Left renal cortex interstitium (tissue), 4 donors: ENCODE measurements at regions not wholly inside any gene's neighbourhood (a gene's known extent, or its start where the extent isn't known, plus 50 kb on each side); places are given as distances from the start of the nearest gene placed in this dataset.
"Not testable (repeated sequence)": the region's sequence is repeated elsewhere in the genome, so short reads cannot be mapped to it uniquely, and the experiment has no call there.

Experiments
- DNase-seq, 4 donors: peaks; one replicate each; pipeline ENCODE4 v3.0.0-alpha.2; 2013; ENCODE audit warnings: low read depth in 4 of 4, low spot score in 2 of 4, missing footprints in 1 of 4

DNA sequence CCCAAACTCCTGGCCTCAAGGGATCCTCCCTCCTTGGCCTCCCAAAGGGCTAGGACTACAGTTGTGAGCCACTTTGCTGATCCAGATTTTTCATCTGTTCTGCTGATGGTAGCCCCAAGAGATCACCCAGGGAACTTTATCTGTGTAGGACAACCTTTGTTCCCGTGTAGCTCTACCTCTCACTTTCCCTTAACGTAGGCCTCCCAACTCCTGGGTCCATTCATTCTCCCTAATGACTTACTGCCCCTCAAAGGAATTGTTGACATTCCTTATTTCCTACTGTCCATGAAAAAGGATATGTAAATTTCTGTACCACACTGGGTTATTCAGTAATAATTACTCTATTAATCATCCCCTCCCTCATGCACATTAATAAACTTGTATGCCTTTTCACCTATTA is 51.0 kb upstream of the PHF24 start:
- DNase-seq = no peak

DNA sequence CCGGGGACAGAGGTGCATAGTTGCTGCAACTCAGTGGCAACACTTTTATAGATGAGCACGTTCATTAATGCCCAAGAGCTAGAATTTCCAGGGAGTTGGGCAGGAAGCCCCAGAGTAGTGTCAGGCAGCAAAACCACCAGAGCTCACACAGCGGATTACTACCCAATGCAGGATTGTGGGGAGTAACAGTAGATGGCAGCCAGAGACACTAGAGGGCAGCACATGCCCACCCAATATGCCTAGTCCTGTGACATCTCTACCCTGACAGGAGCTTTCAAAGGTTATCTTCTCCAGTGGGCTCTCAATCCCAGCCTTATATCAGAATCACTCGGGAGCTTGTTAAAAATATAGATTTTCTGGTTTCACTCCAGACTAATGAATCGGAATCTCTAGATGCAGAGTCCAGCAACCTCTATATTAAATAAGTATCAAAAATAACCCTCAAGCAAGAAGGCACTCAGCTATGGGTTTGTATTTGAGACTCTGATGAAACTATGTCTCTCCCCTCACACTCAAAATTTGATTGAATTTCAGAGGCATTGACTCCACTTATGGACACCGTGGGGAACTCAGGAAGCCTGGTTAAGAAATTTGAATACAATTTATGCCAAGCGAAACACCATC is 58.4 kb upstream of the PHF24 start:
- peak; percentile 29 to 69 (median 38) for DNase-seq

GRCh38 chr9:34898846-34899245 is 59.2 kb upstream of the PHF24 start:
- no peak for DNase-seq

- no peak for DNase-seq
Observed at GRCh38 chr9:34896112-34896511, 62.0 kb upstream of the PHF24 start.

DNA sequence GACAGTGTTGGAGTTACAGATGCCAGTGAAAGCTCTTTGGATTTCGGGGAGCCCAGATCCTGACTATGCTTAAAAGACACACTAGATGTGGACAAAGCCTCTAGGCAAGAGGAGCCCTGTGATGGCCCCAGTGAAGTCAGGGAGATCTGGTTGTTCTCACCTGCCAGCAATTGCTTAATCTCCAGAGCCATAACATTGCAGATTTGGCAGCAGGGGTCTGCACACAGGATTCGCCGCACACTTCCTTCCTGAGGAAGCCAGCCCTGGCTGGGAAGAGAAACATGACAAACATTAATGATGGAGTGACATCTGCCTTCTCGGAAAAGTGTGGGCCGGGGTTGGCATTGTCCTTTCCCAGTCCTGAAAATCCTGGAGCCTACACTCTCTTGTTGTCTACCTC is 65.2 kb upstream of the PHF24 start:
- DNase-seq = no peak

DNA sequence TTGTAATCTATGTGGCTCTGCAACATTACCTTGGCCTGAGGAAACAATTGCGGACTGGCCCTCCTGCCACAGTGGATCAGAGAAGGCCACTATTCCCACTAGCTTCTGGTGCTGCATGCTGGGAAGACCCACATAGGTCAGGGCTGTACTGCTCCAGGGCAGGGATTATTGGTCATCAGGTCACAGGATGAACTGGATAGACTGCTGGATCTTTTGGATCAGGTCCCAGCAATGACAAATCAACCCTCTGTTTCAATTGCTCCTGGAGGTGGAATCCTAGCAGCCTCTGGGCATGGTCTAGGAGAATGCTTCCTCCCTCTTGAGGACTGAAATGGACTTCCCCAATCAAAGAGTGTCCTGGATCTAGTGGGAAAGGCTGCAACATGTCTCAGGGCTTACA is 66.7 kb upstream of the PHF24 start:
- no peak for DNase-seq

DNA sequence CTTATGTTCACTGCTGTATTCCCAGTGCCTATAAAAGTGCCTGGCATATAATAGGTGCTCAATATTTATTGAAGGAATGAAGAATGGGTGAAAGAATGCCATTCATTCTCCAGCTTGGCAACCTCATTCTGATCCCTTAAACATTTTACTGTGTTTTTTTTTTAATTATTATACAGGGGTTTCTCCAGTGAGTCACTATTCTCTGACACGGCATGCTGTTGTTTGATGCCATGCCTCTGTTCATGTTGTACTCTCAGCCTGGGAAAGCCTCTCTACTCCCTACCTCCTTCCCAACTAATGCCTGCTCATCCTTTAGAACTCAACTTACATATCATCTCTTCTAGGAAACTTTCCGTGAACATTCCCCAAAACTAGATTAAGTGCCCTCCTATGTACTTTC is 70.2 kb upstream of the PHF24 start:
- no peak for DNase-seq

GRCh38 chr9:34884747-34885189 is 73.3 kb upstream of the PHF24 start:
- DNase-seq = no peak

DNA sequence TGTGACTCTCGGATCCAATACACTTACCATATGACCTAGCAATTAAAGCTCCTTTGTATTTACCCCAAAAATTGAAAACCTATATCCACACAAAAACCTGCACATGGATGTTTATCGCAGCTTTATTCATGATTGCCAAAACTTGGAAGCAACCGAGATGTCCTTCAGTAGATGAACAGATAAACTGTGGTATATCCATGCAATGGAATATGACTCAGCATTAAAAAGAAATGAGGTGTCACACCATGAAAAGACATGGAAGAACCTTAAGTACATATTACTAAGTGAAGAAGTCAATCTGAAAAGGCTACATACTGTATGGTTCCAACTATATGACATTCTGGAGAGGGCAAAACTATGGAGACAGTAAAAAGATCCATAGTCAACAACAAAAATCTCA is 82.0 kb upstream of the PHF24 start:
- DNase-seq = no peak

DNA sequence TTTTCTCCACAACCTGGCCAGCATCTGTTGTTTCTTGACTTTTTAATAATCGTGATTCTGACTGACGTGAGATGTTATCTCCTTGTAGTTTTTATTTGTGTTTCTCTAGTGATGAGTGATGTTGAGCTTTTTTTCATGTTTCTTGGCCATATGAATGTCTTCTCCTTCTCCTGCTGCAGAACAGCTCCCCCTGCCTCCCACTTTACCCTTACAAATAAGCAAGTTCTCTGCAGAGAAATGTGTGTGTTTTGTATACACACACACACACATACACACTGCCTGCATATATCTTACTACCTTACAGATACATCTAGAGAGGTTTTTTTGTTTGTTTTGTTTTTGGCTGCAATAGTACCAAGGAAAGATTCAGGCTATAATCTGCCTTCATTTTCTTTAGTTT is 88.7 kb upstream of the PHF24 start:
- DNase-seq = peak in 1 of 4 donors; percentile 2

- DNase-seq = no peak
Observed at GRCh38 chr9:34866614-34867013, 91.5 kb upstream of the PHF24 start.

DNA sequence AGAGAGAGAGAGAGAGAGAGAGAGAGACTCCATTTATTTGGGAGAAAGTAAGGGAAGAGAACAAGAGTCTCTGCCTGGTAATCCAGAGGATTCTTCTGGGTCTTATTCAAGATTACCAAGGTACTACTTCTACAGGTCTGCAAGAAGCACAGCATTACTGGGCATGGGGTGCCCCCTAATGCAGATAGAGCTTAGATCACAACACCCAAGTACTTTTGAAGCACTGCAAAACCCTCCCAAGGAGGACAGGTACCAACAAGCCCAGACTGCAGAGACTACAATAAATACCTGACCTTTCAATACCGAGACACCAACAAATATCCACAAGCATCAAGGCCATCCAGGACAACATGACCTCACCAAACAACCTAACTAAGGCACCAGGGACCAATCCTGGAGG is 94.7 kb upstream of the PHF24 start:
- DNase-seq = no peak

- DNase-seq = no peak
Observed at GRCh38 chr9:34862836-34863235, 95.2 kb upstream of the PHF24 start.

DNA sequence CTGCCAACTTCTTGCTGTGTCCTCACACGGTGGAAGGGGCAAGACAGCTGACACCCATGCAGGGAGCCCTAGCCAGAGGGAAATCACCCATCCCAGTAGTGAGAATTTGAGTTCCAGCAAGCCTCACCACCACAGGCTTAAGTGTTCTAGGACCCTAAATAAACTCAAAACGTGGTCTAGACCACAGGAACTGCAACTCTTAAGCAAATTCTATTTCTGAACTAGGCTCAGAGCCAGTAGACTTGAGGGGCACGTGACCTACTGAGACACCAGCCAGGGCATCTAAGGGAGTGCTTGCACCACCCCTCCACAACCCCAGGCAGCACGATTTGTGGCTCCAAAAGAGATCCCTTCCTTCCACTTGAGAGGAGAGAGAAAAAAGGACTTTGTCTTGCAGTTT is 96.0 kb upstream of the PHF24 start:
- DNase-seq = no peak

DNA sequence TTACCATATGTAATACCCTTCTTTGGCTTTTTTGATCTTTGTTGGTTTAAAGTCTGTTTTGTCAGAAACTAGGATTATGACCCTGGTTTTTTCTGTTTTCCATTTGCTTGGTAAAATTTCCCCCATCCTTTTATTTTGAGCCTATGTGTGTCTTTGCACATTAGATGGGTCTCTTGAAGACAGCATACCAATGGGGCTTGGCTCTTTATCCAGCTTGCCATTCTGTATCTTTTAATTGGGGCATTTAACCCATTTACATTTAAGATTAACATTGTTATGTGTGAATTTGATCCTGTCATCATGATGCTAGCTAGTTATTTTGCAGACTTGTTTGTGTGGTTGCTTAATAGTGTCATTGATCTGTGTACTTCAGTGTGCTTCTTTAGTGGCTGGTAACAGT is 103.1 kb upstream of the PHF24 start:
- not testable (repeated sequence) for DNase-seq

DNA sequence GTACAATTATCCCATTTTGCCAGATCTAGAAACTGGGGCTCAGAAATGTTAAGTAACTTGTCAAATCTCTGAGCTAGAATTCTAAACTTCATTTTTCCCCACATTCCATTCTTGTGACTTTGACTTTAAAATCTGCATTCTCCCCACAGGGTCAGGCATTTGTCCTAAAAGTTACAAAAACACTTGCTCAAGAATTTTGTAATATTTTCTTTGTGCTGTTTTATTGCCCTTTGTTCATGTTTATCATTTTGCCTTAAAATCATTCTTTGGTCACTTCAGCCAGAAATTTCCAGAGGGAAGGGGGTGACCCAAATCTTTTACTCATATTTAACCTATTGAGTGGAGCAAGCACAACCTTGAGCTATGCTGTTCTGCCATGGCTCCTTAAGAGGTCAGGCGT is 120.1 kb upstream of the CCL21 start:
- DNase-seq = no peak

DNA sequence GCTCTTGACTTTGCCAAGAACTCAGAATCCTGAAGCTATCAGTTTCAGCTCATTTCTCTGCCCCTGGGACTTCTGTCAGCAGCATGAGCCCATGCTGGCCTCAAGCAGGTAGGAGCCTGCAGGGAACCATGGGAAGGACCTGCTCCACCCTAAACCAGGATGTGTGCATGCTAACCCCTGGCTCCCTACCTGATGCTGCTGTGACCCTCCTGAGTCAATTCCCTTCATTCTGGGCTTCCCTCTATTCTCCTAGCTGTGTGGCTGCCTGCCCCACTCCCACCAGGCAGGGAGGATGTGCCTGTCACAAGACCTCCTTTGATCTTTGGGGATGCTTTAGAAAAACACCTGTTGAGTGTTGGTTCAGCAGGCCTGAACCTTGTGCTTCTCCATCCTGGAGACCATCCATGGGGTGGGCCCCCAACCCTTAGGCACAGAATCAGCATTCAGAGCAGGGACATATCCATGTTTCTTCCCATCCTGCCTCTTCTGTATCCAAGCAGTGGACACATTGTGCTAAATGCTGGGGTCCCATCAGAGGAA is 117.1 kb upstream of the CCL21 start:
- DNase-seq = no peak

DNA sequence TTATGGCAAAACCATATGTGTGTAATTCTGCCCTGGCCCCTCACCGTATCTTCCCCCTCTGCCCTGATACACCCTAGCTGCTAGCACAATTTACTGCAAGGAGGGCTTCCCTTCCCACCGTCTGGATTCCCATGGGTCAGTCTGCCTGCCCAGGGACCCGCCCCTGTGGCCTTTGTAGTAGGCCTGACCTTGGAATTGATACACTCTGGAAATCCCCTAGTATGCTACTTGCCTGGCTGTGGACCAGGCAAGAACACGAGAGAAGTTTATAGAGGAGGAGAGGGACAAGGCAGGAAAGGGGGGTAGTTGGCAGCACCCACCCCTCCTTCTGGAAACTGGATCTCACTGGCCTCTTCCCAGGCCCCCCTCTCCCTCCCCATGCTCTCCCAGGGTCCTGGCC is 115.8 kb upstream of the CCL21 start:
- no peak for DNase-seq

DNA sequence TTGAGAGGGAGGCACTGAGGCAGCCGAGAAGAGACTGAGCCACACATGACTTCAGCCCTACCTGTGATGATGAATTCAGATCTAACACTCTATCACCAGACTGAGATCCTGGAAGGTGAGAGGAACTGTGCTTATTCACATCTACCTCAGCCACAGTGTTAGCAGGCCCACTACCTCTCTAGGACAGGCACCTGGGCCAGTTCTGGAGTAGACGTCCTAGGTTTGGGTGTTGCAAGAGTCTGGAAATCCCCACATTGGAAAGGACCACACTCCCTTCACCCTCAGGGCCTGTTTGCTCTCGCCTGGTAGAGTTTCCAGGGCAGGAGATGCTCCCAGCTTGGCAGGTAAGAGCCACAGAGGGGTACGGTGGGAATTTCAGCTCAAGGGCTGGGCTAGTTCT is 113.8 kb upstream of the CCL21 start:
- no peak for DNase-seq

- no peak for DNase-seq
Observed at GRCh38 chr9:34810187-34810524, 100.2 kb upstream of the CCL21 start.

DNA sequence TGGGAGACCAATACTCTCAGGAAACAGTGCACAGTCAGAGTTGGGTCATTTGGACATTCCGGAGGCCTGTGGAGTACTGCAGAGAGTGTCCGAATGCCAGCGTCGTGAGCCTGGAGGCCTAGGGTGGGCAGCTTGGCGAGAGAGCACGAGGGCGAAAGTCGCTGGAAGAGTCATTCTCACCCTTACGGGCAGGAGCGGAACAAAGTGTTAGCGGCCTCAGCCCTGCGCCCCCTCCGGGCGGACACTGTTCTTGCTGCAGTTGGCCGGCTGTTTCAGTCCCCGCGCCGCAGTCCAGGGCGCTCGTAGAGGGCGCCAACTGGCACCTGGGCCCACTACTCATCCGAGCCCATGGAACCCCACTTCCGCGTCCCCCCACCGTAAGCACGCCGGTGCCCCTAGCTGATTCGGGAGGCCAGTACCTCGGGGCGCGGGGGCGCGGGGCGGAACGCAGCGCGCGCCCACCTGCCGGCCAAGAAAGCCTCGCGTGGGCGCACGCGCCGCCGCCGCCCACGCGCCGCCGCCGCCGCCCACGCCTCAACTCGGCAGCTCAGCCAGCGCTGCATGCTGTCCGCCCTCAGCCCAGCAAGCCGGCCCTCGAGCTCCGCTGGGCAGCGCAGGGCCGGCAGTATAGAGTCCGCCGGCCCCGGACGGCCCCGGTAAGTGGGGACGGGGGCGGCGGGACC is 99.7 kb upstream of the CCL21 start:
- peak in 1 of 4 donors; percentile 14 for DNase-seq

DNA sequence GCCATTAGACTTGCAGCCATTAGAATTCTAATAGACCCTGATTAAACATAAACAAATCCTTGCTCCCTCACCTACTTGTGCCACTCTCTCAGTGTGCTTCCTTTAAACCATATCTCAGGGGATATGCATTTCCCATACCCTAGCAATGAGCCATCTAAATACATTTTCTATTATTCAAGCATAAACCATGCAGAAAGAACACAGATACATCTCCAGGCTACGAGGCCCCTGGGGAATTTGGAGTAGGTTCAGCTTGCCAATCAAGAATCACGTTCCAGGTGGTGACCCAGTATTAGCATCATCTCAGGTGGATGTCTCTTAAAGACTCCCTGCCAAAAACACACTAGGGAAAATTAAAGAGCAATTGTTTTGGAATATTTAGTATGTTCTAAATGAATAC is 93.0 kb upstream of the CCL21 start:
- no peak for DNase-seq

DNA sequence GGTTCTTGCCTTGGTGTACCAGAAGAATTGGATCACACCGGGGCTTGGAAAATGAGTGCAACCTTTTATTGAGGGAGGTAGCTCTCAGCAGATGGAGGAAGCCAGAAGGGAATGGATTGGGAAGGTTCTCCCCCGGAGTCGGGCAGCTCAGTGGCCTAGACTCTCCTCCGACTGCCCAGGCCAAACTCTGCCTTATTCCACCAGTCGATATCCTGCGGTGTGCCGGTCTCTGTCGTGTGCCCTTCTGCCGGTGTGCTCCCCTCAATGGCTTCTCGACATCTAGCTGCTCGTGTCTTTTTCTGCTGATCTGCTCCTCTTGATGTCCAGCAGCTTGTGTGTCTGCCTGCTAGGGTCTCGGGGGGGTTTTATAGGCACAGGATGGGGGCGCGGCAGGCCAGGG is 87.4 kb upstream of the CCL21 start:
- DNase-seq = no peak
